GM12874 (cell line): ENCODE measurements at regions not wholly inside any gene's neighbourhood (a gene's known extent, or its start where the extent isn't known, plus 50 kb on each side); places are given as distances from the start of the nearest gene placed in this dataset.

Experiments
- TF ChIP-seq, protein P1 (sequence below): IDR thresholded peaks from 2 replicates; pipeline ENCODE4 v1.5.1; 2011; ENCODE audit warnings: low read depth, mild to moderate bottlenecking, control low read depth, low read length, moderate library complexity; ENCODE audit not compliant: insufficient read depth

DNA sequence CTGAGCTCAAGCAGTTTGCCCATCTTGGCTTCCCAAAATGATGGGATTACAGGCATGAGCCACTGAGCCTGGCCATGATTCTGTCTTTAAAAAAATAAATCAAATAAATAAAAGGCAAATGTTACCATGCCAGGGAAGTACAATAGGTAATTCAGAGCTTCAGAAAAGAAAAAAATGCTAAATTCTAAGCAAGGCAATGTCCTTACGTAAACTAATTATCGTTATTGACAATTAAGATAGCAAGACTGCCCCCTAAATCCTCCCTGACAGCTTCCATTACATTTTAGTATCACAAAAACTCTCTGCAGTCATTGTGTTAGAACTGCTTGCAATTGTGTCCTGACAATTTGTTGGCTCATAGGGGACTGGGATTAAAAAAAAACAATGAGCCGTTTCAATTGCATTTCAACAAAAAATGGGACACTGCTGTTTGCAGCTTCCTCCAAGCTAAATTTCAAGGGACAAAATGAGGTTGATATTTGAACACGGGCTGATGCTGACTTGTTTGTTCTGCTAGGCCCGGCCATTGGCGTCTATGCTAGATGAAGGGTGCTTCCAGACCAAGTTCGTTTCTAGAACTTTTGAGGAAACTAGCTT lies 88.9 kb downstream of the MOGAT1 start:
- TF ChIP-seq, protein P1, sequence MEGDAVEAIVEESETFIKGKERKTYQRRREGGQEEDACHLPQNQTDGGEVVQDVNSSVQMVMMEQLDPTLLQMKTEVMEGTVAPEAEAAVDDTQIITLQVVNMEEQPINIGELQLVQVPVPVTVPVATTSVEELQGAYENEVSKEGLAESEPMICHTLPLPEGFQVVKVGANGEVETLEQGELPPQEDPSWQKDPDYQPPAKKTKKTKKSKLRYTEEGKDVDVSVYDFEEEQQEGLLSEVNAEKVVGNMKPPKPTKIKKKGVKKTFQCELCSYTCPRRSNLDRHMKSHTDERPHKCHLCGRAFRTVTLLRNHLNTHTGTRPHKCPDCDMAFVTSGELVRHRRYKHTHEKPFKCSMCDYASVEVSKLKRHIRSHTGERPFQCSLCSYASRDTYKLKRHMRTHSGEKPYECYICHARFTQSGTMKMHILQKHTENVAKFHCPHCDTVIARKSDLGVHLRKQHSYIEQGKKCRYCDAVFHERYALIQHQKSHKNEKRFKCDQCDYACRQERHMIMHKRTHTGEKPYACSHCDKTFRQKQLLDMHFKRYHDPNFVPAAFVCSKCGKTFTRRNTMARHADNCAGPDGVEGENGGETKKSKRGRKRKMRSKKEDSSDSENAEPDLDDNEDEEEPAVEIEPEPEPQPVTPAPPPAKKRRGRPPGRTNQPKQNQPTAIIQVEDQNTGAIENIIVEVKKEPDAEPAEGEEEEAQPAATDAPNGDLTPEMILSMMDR, result no peak

DNA sequence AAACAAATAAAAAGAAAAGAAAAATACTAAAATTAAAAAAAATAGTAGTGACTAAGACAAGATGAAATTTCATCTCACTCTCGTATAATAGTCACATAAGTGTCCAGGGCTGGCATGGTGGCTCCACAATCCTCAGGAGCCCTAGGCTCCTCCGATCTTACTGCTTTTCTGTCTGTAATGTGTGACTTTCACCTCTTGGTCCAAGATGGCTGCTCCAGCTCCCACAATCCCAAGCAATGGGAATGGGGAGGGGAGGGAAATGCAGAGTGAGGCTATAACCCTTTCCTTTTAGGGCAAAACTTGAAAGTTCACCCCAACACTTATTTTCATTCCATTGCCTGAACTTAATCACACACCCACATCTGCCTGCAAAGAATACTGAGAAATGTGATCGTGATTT lies 90.4 kb downstream of the MOGAT1 start:
- TF ChIP-seq, protein P1, result no peak

DNA sequence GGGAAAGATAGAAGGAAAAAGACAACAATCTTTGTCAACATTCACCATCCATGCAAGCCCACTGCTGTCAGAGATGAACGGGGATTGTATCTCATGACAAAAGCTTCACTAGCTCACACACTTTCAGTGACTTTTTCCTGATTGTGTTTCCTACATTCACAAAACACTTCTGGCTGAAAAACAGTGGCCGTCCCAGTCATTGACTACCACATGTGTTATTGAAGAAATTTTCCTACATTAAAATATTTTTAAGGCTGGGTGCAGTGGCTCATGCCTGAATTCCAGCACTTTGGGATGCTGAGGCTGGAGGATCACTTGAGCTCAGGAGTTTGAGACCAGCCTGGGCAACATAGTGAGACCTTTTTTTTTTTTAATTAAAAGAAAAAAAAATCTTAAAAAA lies 90.9 kb downstream of the MOGAT1 start:
- TF ChIP-seq, protein P1, result no peak

DNA sequence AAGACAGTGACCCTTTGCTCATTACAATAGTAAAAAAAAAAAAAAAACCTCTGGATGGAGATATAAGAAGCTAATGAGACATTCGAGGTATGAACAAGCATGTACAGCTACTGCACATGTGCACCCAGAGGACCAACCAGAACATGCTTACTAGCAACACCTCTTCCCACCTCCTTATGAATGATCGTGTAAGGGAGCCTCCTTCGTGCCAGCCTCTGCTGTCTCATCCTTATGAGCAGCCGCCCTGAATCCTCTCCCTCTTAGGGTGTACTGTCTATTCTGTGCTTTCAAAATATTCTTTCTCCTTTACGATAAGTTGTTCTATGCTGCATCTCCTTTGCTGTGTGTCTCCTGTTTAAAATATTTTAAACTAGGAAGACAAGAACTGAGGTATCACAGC lies 91.4 kb upstream of the ACSL3 start:
- TF ChIP-seq, protein P1, result no peak

DNA sequence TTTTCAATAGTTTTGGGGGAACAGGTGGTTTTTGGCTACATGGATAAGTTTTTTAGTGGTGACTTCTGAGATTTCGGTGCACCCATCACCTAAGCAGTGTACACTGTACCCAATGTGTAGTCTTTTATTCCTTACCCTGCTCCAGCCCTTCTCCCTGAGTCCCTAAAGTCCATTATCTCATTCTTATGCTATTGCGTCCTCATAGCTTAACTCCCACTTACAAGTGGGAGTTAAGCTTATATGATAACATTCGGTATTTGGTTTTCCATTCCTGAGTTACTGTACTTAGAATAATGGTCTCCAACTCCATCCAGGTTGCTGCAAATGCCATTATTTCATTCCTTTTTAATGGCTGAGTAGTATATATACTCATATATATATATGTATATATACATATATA lies 90.9 kb upstream of the ACSL3 start:
- TF ChIP-seq, protein P1, result no peak

DNA sequence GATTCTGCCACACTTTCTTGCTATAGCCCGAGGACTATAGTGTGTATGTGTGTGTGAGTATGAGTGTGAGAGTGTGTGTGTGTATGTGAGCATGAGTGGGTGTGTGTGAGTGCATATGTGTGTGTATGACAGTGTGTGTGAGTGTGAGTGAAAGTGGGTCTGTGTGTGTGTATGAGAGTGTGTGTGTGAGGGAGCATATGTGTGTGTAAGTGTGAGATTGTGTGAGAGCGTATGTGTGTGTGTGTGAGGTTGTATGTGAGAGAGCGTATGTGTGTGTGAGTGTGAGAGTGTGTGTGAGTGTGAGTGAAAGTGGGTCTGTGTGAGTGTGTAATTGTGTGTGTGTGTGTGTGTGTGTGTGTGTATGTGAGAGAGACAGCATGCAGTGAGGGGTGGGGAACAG lies 89.0 kb upstream of the ACSL3 start:
- TF ChIP-seq, protein P1, result no peak

DNA sequence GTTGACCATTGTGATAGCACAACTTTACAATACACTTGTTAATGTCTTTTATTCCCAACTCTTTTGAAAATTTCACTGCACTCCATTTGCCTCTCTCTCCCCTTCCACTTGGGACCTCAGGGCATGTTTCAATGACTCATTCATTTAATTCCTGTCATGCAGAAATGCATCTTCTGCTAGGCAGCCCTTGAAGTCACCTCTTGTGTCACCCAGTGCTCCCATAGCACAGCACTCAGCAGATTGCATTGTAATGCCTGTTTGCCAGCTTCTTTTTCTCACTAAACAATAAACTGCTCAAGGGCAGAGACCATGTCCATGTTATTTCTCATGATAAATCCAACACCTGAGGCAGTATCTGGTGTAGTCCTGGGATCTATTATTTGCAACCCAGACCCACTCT lies 85.9 kb upstream of the ACSL3 start:
- TF ChIP-seq, protein P1, result no peak
